HG02571 (cell line): ENCODE measurements at regions not wholly inside any gene's neighbourhood (a gene's known extent, or its start where the extent isn't known, plus 50 kb on each side); places are given as distances from the start of the nearest gene placed in this dataset.
A peak's percentile ranks its signal among the peaks of the same experiment; 100 is the strongest.
"Not testable (repeated sequence)": the region's sequence is repeated elsewhere in the genome, so short reads cannot be mapped to it uniquely, and the experiment has no call there.

Experiments
- ATAC-seq: cut with Tn5 transposase; IDR thresholded peaks from one replicate; pipeline ENCODE4 v1.9.1; 2021; ENCODE audit warnings: mild to moderate bottlenecking, moderate library complexity; ENCODE audit not compliant: unreplicated experiment

- no peak for ATAC-seq
Observed at GRCh38 chrX:137212078-137212632, 178.4 kb upstream of the GPR101 start.

- ATAC-seq, result no peak
Observed at GRCh38 chrX:137198040-137198439, 164.2 kb upstream of the GPR101 start.

GRCh38 chrX:137195991-137196390 is 162.2 kb upstream of the GPR101 start:
- ATAC-seq, result no peak

GRCh38 chrX:137195296-137195695 is 161.5 kb upstream of the GPR101 start:
- ATAC-seq, result no peak

GRCh38 chrX:137194164-137194563 is 160.4 kb upstream of the GPR101 start:
- peak; percentile 70 for ATAC-seq

GRCh38 chrX:137187540-137187939 is 153.7 kb upstream of the GPR101 start:
- ATAC-seq, result no peak

GRCh38 chrX:137178392-137178791 is 144.6 kb upstream of the GPR101 start:
- no peak for ATAC-seq

GRCh38 chrX:137172317-137172948 is 138.6 kb upstream of the GPR101 start:
- no peak for ATAC-seq

GRCh38 chrX:137171626-137172025 is 137.8 kb upstream of the GPR101 start:
- ATAC-seq, result no peak

GRCh38 chrX:137166591-137166990 is 132.8 kb upstream of the GPR101 start:
- ATAC-seq, result no peak

- ATAC-seq, result no peak
Observed at GRCh38 chrX:137164329-137164728, 130.5 kb upstream of the GPR101 start.

- ATAC-seq, result no peak
Observed at GRCh38 chrX:137151403-137151802, 117.6 kb upstream of the GPR101 start.

GRCh38 chrX:137143864-137144263 is 110.1 kb upstream of the GPR101 start:
- no peak for ATAC-seq

- ATAC-seq, result not testable (repeated sequence)
Observed at GRCh38 chrX:137122651-137123050, 88.9 kb upstream of the GPR101 start.

- no peak for ATAC-seq
Observed at GRCh38 chrX:137119049-137119448, 85.3 kb upstream of the GPR101 start.

- no peak for ATAC-seq
Observed at GRCh38 chrX:137118536-137118935, 84.7 kb upstream of the GPR101 start.

- no peak for ATAC-seq
Observed at GRCh38 chrX:137118136-137118535, 84.3 kb upstream of the GPR101 start.

- ATAC-seq, result not testable (repeated sequence)
Observed at GRCh38 chrX:137107877-137108276, 74.1 kb upstream of the GPR101 start.

GRCh38 chrX:137101273-137101990 is 67.6 kb upstream of the GPR101 start:
- ATAC-seq, result no peak
